NT2/D1 (cell line): ENCODE measurements at regions not wholly inside any gene's neighbourhood (a gene's known extent, or its start where the extent isn't known, plus 50 kb on each side); places are given as distances from the start of the nearest gene placed in this dataset.

Source experiments
- DNase-seq: peaks from one replicate; pipeline ENCODE4 v3.0.0-alpha.2; 2011; ENCODE audit warnings: low read depth, low spot score
- H3K27me3 ChIP-seq: 2 replicates; pipeline ENCODE4 v1.6.0; 2011; ENCODE audit warnings: mild to moderate bottlenecking; ENCODE audit not compliant: insufficient read length, insufficient read depth
- H3K36me3 ChIP-seq: 2 replicates; pipeline ENCODE4 v1.6.1; 2011; ENCODE audit warnings: mild to moderate bottlenecking, low read length, mixed read lengths; ENCODE audit not compliant: insufficient read depth, insufficient read length
- H3K4me1 ChIP-seq: 2 replicates; pipeline ENCODE4 v1.5.1; 2011; ENCODE audit not compliant: insufficient read depth, insufficient read length
- H3K4me3 ChIP-seq: 2 replicates; pipeline ENCODE4 v1.5.1; 2011; ENCODE audit warnings: low read depth; ENCODE audit not compliant: insufficient read length
- H3K9ac ChIP-seq: 2 replicates; pipeline ENCODE4 v1.6.0; 2011; ENCODE audit warnings: low read depth; ENCODE audit not compliant: insufficient read length
- H3K9me3 ChIP-seq: 2 replicates; pipeline ENCODE4 v1.5.1; 2011; ENCODE audit warnings: mild to moderate bottlenecking, low read length; ENCODE audit not compliant: insufficient read depth
- SUZ12 ChIP-seq: IDR thresholded peaks from 2 replicates; pipeline ENCODE4 v1.6.1; 2011; ENCODE audit not compliant: insufficient read length, insufficient read depth; ENCODE audit errors: extremely low read depth
- YY1 ChIP-seq: IDR thresholded peaks from 2 replicates; pipeline ENCODE4 v1.6.1; 2011; ENCODE audit not compliant: insufficient read length, insufficient read depth
- ZNF274 ChIP-seq: IDR thresholded peaks from 2 replicates; pipeline ENCODE4 v1.6.1; 2011; ENCODE audit warnings: mild to moderate bottlenecking, low read depth, low read length

- Histone ChIP-seq H3K4me3 (no peak overlapping the region), H3K36me3 (peaks cover 3% of the 10 kb centered on the region), H3K4me1 (no peaks in the 10 kb centered on the region), H3K9ac (no peak overlapping the region), H3K27me3 (no peaks in the 10 kb centered on the region), H3K9me3 (no peaks in the 10 kb centered on the region)
- no peak for TF ChIP-seq YY1
- no peak for TF ChIP-seq ZNF274
- TF ChIP-seq SUZ12, result no peak
- DNase-seq, result no peak
Observed at GRCh38 chr2:10188729-10189305, 66.3 kb downstream of the RRM2 start.

- H3K4me1 ChIP-seq, result no peaks in the 10 kb centered on the region
- TF ChIP-seq SUZ12 (no peak), ZNF274 (no peak), YY1 (no peak)
- H3K9me3 ChIP-seq, result no peaks in the 10 kb centered on the region
- DNase-seq, result no peak
- peaks cover 3% of the 10 kb centered on the region for H3K36me3 ChIP-seq
- H3K9ac ChIP-seq, result no peak overlapping the region
- no peaks in the 10 kb centered on the region for H3K27me3 ChIP-seq
- no peak overlapping the region for H3K4me3 ChIP-seq
Observed at GRCh38 chr2:10190255-10190654, 67.7 kb downstream of the RRM2 start.

- Histone ChIP-seq H3K27me3 (no peaks in the 10 kb centered on the region), H3K36me3 (peaks cover 3% of the 10 kb centered on the region), H3K9me3 (no peaks in the 10 kb centered on the region), H3K9ac (no peak overlapping the region), H3K4me1 (no peaks in the 10 kb centered on the region), H3K4me3 (no peak overlapping the region)
- TF ChIP-seq SUZ12, result no peak
- no peak for TF ChIP-seq YY1
- no peak for TF ChIP-seq ZNF274
- DNase-seq, result no peak
Observed at GRCh38 chr2:10190737-10191532, 68.4 kb downstream of the RRM2 start.

- Histone ChIP-seq H3K4me3 (no peak overlapping the region), H3K36me3 (peaks cover 3% of the 10 kb centered on the region), H3K27me3 (no peaks in the 10 kb centered on the region), H3K9me3 (no peaks in the 10 kb centered on the region), H3K9ac (no peak overlapping the region), H3K4me1 (no peaks in the 10 kb centered on the region)
- DNase-seq, result no peak
- no peak for TF ChIP-seq YY1
- no peak for TF ChIP-seq SUZ12
- no peak for TF ChIP-seq ZNF274
Observed at GRCh38 chr2:10191554-10191953, 69.0 kb downstream of the RRM2 start.

GRCh38 chr2:10192392-10193015, 70.0 kb downstream of the RRM2 start:
- no peak overlapping the region for H3K4me3 ChIP-seq
- H3K9ac ChIP-seq, result no peak overlapping the region
- H3K9me3 ChIP-seq, result peaks cover 7% of the 10 kb centered on the region; the same call in 1 of the 2 replicates
- H3K27me3 ChIP-seq, result no peaks in the 10 kb centered on the region
- no peak for TF ChIP-seq SUZ12
- H3K36me3 ChIP-seq, result peaks cover 3% of the 10 kb centered on the region
- no peaks in the 10 kb centered on the region for H3K4me1 ChIP-seq
- DNase-seq, result no peak

- Histone ChIP-seq H3K9ac (no peak overlapping the region), H3K27me3 (no peaks in the 10 kb centered on the region), H3K36me3 (peaks cover 3% of the 10 kb centered on the region), H3K4me3 (no peak overlapping the region), H3K4me1 (no peaks in the 10 kb centered on the region), H3K9me3 (peaks cover 16% of the 10 kb centered on the region; the same call in 1 of the 2 replicates)
- TF ChIP-seq YY1 (no peak), SUZ12 (no peak), ZNF274 (no peak)
- no peak for DNase-seq
Observed at GRCh38 chr2:10193276-10193795, 70.8 kb downstream of the RRM2 start.
